Endothelial cell of umbilical vein (primary cell): ENCODE measurements at regions not wholly inside any gene's neighbourhood (a gene's known extent, or its start where the extent isn't known, plus 50 kb on each side); places are given as distances from the start of the nearest gene placed in this dataset.

ENCODE experiments used
- BruUV-seq: library from RNA; stranded (reverse); fragments of 400-500 nt; replicated peaks from 2 replicates; lab custom pipeline; 2021; lab: Mats Ljungman, UMichigan
- CTCF ChIA-PET: fragments of 300-600, 350-600 bp; sonication (Branson Sonifier 250); formaldehyde crosslinking; loops from one replicate; lab custom pipeline; 2021; ENCODE audit warnings: antibody characterized with exemption, inconsistent platforms; lab: Charles Lee
- POLR2A ChIA-PET: fragments of 300-600, 350-600 bp; sonication (Branson Sonifier 250); formaldehyde crosslinking; loops from one replicate; lab custom pipeline; 2021; ENCODE audit warnings: antibody characterized with exemption, inconsistent platforms; lab: Charles Lee
- DNase-seq: peaks from one replicate; pipeline ENCODE4 v3.0.0-alpha.2; 2011; ENCODE audit warnings: low read depth, low spot score
- FAIRE-seq: peaks from 2 replicates; lab custom pipeline; 2011; peaks lifted over from hg19 to GRCh38; lab: Jason Lieb, UNC
- H2AFZ ChIP-seq: 2 replicates; pipeline ENCODE4 v1.6.0; 2012; ENCODE audit warnings: low read depth, low read length, control low read depth, inconsistent platforms
- H3K27ac ChIP-seq: 2 replicates; pipeline ENCODE4 v1.5.1; 2011; ENCODE audit warnings: low read depth, mild to moderate bottlenecking, control low read depth, low read length, moderate library complexity; ENCODE audit not compliant: insufficient read depth
- H3K27me3 ChIP-seq, 2 experiments: 2 replicates each; pipeline versions ENCODE4 v1.6.0 to v1.6.1; 2011; ENCODE audit warnings: low read length in 2 of 2, mixed read lengths in 1 of 2; ENCODE audit not compliant: control insufficient read depth in 2 of 2, insufficient read depth in 2 of 2
- H3K36me3 ChIP-seq, 2 experiments: 2 replicates in 1 of 2; 3 replicates in 1 of 2; pipeline ENCODE4 v1.5.1; 2011; ENCODE audit warnings: low read length in 2 of 2, mild to moderate bottlenecking in 1 of 2, moderate library complexity in 1 of 2; ENCODE audit not compliant: control insufficient read depth in 2 of 2, insufficient read depth in 2 of 2; ENCODE audit errors: extremely low read depth in 1 of 2
- H3K4me1 ChIP-seq: 3 replicates; pipeline ENCODE4 v1.5.1; 2011; ENCODE audit warnings: mild to moderate bottlenecking, low read length; ENCODE audit not compliant: control insufficient read depth, insufficient read depth; ENCODE audit errors: extremely low read depth
- H3K4me2 ChIP-seq: 2 replicates; pipeline ENCODE4 v1.6.1; 2011; ENCODE audit warnings: low read length, control low read depth, mixed read lengths; ENCODE audit not compliant: insufficient read depth
- H3K4me3 ChIP-seq, 3 experiments: fragments of 200-600 bp in 1 of 3; sonication (generic), shearing (Covaris generic) in 1 of 3; replicated peaks in 1 of 3; 2 replicates each; pipeline ENCODE4 v1.5.1; 2011 to 2016; ENCODE audit warnings: control low read depth in 3 of 3, low read length in 3 of 3, mild to moderate bottlenecking in 2 of 3, inconsistent platforms in 1 of 3, low read depth in 1 of 3, moderate library complexity in 1 of 3; ENCODE audit not compliant: insufficient read depth in 1 of 3
- H3K79me2 ChIP-seq: 2 replicates; pipeline ENCODE4 v1.6.0; 2012; ENCODE audit warnings: low read length, inconsistent platforms; ENCODE audit not compliant: control insufficient read depth, insufficient read depth
- H3K9ac ChIP-seq: replicated peaks from 2 replicates; pipeline ENCODE3; 2011; ENCODE audit warnings: low read length, control low read depth; ENCODE audit not compliant: insufficient read depth; ENCODE audit errors: extremely low read depth
- H3K9me1 ChIP-seq: replicated peaks from 3 replicates; pipeline ENCODE4 v1.6.0; 2011; ENCODE audit warnings: mild to moderate bottlenecking, low read length; ENCODE audit not compliant: control insufficient read depth, insufficient read depth; ENCODE audit errors: extremely low read depth
- H3K9me3 ChIP-seq: replicated peaks from 2 replicates; pipeline ENCODE4 v1.5.1; 2012; ENCODE audit warnings: low read length, inconsistent platforms; ENCODE audit not compliant: control insufficient read depth, insufficient read depth
- H4K20me1 ChIP-seq: replicated peaks from 2 replicates; pipeline ENCODE3; 2011; ENCODE audit warnings: mild to moderate bottlenecking, low read length; ENCODE audit not compliant: control insufficient read depth, insufficient read depth; ENCODE audit errors: extremely low read depth
- EZH2 ChIP-seq: IDR thresholded peaks from 2 replicates; pipeline ENCODE4 v1.6.1; 2012; ENCODE audit warnings: borderline replicate concordance, low read depth, mild to moderate bottlenecking, moderate library complexity, low read length, inconsistent platforms; ENCODE audit not compliant: severe bottlenecking
- FOS ChIP-seq: IDR thresholded peaks from 2 replicates; pipeline ENCODE4 v1.6.1; 2011; ENCODE audit warnings: mild to moderate bottlenecking, low read length, moderate library complexity, borderline replicate concordance; ENCODE audit not compliant: insufficient read depth
- GATA2 ChIP-seq: IDR thresholded peaks from 2 replicates; pipeline ENCODE4 v1.7.0; 2011; ENCODE audit warnings: low read depth, mild to moderate bottlenecking, moderate library complexity, mixed read lengths, low read length; ENCODE audit not compliant: insufficient read length, insufficient read depth
- JUN ChIP-seq: IDR thresholded peaks from 2 replicates; pipeline ENCODE4 v1.6.1; 2011; ENCODE audit warnings: borderline replicate concordance, low read depth; ENCODE audit not compliant: insufficient read length, insufficient read depth
- MYC ChIP-seq: IDR thresholded peaks from one replicate; pipeline ENCODE4 v1.6.1; 2011; ENCODE audit warnings: mild to moderate bottlenecking, low read depth, low read length
- POLR2AphosphoS5 ChIP-seq: IDR thresholded peaks from 2 replicates; pipeline ENCODE4 v1.6.1; 2012; ENCODE audit warnings: low read depth, mild to moderate bottlenecking, control low read depth, low read length, moderate library complexity; ENCODE audit not compliant: insufficient read depth
- dilution Hi-C: fragments of 300-500 bp; cut with MboI; formaldehyde crosslinking; loops from one replicate; pipeline ENCODE4 v1.15.0; 2019; ENCODE audit warnings: low sequenced_read_pairs; ENCODE audit not compliant: extremely low pct_ligation_motif_present
- intact Hi-C: fragments of 100-400 bp; cut with micrococcal nuclease; formaldehyde crosslinking; loops from one replicate; pipeline ENCODE4 v1.10.0; 2022
- TF ChIP-seq, protein P1 (sequence below): IDR thresholded peaks from 2 replicates; pipeline ENCODE4 v1.6.1; 2011; ENCODE audit not compliant: insufficient read depth, insufficient read length

DNA sequence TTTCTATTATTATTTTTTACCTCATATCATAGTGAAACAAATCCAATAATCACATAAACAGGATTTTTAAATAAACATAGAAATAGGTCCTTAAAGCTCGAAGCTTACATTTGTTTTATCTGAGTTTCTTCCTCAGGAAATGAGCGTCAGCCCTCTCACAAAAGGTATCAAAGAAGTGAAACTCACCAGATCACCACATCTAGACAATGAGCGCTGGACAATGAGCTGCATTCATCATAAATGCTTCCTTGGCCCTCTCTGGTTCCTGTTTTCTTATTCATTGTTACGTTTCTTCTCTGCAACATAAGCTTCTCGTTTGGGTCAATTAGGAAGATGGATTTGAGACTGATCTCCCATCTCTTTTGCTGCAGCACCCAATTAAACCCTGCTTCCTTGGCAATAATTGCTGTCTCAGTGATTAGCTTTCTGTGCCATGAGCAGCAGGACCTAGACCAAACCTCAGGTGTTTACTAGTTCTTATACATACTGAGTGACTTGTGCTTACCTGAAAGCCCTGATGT, 649.9 kb upstream of the LUZP2 start:
- FAIRE-seq (peak; percentile 82), DNase-seq (peak; percentile 43)
- CTCF ChIA-PET, result interaction anchor here (0.7 to 0.9 kb wide), 2 partner anchors 8 to 307 kb away, joined by 3 read pairs; no protein-coding TSS in a partner anchor
- Histone ChIP-seq H4K20me1 (no peaks in the 10 kb centered on the region), H3K27me3 (no peaks in the 10 kb centered on the region), H3K4me2 (peak overlapping the region; percentile 78), H3K4me3 (no peak overlapping the region), H3K9me3 (no peaks in the 10 kb centered on the region), H3K36me3 (no peaks in the 10 kb centered on the region), H3K9ac (no peak overlapping the region), H3K79me2 (no peaks in the 10 kb centered on the region), H2AFZ (peak overlapping the region; percentile 51), H3K4me1 (peaks cover 10% of the 10 kb centered on the region), H3K27ac (no peak overlapping the region), H3K9me1 (no peaks in the 10 kb centered on the region)
- dilution Hi-C loops, result no loop called here
- TF ChIP-seq EZH2 (no peak), GATA2 (peak; percentile 18), FOS (peak; percentile 17), JUN (no peak), POLR2AphosphoS5 (no peak)
- TF ChIP-seq, protein P1, sequence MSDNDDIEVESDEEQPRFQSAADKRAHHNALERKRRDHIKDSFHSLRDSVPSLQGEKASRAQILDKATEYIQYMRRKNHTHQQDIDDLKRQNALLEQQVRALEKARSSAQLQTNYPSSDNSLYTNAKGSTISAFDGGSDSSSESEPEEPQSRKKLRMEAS, result no peak
- no TSS peak for BruUV-seq
- intact Hi-C loops, result no loop called here
- POLR2A ChIA-PET, result no interaction called here

DNA sequence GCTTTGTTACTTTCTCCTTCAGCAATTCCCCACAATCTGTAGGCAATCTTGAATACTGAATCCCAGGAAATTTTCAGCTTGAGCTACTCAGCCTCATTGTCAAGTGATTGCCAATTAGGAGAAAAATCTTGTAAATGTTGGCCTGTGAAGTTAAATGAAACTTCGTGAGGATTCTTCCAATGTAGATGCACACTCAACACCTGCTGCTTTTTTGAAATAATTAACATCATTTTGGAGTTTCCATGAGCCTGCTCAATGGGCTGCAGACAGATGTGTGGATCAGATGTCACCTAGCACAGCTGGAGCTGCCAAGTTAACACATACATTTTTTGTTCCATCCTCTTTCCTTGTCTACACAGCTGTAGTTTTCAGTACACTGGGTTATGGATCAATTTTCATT, 645.6 kb upstream of the LUZP2 start:
- Histone ChIP-seq H3K9me1 (no peaks in the 10 kb centered on the region), H3K9me3 (no peaks in the 10 kb centered on the region), H3K27me3 (no peaks in the 10 kb centered on the region), H4K20me1 (no peaks in the 10 kb centered on the region), H2AFZ (no peak overlapping the region), H3K79me2 (no peaks in the 10 kb centered on the region), H3K4me3 (no peak overlapping the region), H3K4me1 (peaks cover 10% of the 10 kb centered on the region), H3K4me2 (no peak overlapping the region), H3K9ac (no peak overlapping the region), H3K27ac (no peak overlapping the region), H3K36me3 (no peaks in the 10 kb centered on the region)
- intact Hi-C loops, result no loop called here
- DNase-seq, result no peak
- no peak for FAIRE-seq
- POLR2A ChIA-PET, result no interaction called here
- dilution Hi-C loops, result no loop called here
- BruUV-seq, result no TSS peak
- no peak for TF ChIP-seq POLR2AphosphoS5
- no peak for TF ChIP-seq FOS
- no peak for TF ChIP-seq MYC
- CTCF ChIA-PET, result interaction anchor here (1.1 kb wide), 1 partner anchor 236 kb away, joined by 5 read pairs; no protein-coding TSS in a partner anchor
